GM21360 (cell line): ENCODE measurements at regions not wholly inside any gene's neighbourhood (a gene's known extent, or its start where the extent isn't known, plus 50 kb on each side); places are given as distances from the start of the nearest gene placed in this dataset.

Experiments
- ATAC-seq: cut with Tn5 transposase; IDR thresholded peaks from one replicate; pipeline ENCODE4 v1.9.1; 2021; ENCODE audit warnings: mild to moderate bottlenecking, moderate library complexity; ENCODE audit not compliant: unreplicated experiment

DNA sequence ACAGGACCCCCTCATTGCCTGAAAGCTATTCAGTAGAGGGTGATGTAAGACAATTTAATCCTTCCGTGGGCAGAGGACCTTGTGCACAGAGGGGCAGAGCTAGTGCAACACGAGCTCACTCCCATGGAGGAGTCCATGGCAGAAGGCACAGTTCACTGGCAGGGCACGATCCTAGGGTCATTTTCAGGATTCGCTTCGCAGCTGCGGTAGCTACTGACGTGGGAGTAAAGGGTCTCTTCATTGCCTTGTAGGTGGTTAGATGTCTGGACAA, 207.8 kb downstream of the FOXO1 start:
- no peak for ATAC-seq

DNA sequence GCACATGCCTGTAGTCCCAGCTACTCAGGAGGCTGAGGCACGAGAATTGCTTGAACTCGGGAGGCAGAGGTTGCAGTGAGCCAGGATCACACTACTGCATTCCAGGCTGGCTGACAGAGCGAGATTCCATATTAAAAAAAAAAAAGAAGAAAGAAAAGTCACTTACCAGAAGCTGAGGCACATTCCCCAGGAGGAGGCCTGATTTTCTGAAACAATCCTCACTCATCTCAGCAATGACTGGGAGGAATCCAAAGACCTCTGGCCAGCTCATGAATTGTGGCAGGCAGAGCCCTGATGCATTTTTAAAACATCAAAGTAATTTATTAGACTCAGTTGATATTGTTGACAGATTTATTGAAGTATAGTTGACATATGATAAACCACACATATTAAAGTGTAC, 206.3 kb downstream of the FOXO1 start:
- ATAC-seq, result no peak

DNA sequence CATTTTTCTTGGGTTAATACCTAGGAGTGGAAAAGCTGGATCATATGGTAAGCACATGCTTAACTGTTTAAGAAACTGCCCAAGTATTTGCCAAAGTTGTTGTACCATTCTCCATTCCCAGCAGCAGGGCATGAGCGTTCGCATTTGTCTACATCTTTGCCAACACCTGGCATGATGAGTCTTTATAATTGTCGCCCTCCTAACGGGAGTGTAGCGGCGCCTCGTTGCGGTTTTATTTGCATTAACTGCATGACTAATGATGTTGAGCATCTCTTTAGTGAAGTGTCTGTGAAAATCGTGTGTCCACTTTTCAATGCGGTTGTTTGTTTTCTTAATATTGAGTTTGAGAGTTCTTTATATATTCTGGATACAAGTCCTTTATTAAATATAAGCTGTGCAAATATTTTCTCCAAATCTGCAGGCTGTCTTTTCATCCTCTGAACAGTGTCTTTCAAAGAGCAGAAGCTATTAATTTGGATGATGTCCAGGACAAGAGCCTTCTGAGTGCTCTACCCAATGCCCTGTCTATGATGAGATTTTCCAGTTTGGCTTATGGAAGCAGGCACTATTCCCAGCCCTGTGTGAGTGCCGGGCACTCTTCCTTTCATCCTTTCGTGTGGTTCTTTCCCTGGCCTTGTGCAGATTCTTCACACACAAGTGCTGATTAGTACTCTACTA, 202.0 kb downstream of the FOXO1 start:
- ATAC-seq, result no peak

DNA sequence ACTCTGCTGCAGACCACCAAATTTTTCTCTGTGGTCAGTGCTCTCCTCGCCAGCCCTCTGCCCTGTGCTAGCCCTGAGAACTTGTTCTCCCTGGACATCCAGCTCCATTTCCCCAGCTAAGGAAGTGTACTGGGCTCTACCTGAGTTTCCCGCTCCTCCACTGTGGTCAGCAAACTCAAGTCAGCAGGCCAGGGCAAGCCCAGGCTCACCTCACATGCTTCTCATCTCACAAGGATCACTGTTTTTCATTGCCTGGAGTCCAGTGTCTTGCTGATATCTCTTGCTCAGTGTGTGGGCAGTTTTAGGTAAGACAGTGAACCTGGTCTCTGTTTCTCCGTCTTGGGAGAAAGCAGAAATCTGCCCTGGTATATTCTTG, 201.4 kb downstream of the FOXO1 start:
- ATAC-seq, result no peak

DNA sequence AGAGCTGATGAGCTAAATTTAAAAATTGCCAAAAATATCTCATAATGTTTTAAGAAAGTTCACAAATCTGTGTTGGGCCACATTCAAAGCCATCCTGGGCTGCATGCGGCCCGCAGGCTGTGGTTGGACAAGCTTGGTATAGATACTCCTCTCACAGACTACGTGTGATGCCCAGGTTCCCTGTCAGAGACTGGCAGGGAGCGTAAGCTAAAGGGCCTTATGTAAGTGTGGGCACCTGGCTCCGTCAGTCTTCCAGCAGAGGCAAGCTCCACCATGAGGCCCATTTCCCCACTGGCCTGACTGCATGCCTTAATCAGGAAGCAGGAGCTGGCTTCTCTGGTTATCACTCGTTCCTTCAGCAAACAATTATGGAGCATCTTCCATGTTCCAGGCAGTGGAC, 200.2 kb downstream of the FOXO1 start:
- no peak for ATAC-seq

DNA sequence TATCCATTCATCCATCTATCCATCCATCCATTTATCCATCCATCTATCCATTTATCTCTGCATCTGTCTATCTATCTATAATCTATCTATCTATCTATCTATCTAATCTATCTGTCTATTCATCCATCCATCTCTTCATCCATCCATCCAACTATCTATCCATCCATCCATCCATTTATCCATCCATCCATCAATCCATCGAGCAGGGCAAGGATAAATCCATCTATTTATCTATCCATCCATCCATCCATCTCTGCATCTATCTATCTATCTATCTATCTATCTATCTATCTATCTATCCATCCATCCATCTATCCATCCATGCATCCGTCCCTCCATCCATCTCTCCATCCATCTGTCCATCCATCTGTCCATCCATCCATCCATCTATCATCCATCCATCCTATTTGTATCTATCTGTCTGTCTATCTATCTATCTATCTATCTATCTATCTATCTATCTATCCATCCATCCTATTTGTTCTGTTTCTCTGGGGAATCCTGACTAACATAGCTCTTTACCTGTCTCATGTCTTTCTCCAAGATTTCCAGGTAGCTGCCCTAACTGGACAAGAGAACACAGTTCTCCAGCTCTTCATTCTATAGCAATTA, 198.1 kb downstream of the FOXO1 start:
- ATAC-seq, result no peak

DNA sequence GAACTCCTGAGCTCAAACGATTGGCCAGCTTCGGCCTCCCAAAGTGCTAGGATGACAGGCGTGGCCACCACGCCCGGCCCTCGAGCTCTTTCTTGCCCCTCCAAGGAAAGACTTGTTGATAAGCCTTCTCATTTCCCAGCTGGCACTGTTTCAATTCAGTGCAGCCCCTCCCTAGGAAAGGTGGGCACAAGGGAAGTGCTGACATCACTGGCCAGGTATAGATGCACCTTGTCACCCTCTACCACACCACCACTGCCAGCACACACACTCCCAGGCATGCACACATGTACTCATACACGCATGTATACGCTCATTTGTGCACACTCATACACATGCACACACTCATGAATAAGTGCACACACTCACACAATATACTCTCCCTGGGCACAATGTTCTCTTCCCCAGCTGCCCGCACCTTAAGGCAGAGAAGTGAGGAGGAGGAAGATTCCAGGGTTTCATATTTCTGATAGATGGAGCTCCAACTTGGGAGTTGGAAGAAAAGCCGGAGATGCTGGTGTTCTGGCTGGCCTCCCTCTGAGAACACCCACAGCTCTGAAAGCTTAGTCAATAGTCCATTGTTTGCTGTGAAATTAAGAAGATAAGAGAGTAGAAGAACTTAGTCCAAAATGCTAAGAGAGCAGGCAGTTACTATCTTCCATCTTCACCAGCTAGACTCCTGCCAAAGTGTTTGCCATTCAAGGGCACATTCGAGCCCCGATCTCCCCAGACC, 196.7 kb downstream of the FOXO1 start:
- ATAC-seq, result no peak

DNA sequence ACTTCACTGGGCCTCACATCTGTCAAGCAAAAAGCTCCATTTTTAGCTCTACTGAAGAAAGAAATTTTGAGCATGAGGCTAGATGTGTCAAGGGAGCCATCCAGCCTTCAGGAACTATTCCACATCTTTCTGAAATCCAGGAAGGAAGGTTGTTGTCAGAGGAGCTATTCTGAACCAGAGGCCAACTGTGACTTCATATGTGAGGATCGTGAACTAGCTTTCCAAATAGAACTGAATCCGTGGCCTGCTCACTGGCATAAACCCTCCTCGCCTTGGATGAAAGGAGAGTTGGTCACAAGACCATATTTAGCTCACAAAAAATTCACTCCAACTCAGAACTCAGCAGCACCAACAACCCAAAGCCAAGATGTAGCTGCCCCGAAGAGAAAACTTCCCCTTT, 195.8 kb downstream of the FOXO1 start:
- no peak for ATAC-seq

DNA sequence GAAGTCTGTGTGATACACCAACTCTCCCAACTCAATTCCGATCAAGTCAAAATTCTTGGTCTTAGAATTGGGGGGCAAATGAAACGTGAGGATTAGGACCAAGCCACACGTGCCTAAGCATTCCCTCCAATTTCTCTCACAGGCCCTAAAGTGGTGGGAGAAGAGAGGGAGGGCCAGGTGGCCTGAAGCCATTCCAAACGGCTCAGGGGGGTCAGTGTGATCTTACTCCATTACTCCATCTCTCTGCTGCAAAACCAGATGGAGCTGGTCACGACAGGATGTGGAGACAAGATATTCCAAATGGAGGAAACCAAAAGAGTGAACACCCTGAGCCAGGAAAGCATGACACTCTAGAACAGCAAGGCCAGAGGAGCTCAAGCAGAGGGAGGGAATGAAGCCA, 195.4 kb downstream of the FOXO1 start:
- ATAC-seq, result no peak

DNA sequence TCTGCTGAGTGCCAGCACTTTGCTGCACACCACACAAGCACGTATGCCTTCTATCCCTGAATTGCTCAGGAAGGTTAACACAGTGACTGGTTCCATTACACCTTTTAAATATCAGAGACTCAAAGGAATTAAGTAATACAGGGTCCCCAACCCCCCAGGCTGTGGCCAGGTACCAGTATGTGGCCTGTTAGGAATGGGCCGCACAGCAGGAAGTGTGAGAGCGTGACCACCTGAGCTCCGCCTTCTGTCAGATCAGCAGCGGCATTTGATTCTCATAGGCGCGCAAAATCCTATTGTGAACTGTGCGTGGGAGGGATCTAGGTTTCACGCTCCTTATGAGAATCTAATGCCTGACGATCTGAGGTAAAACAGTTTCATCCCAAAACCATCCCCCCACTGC, 194.5 kb downstream of the FOXO1 start:
- ATAC-seq, result no peak

DNA sequence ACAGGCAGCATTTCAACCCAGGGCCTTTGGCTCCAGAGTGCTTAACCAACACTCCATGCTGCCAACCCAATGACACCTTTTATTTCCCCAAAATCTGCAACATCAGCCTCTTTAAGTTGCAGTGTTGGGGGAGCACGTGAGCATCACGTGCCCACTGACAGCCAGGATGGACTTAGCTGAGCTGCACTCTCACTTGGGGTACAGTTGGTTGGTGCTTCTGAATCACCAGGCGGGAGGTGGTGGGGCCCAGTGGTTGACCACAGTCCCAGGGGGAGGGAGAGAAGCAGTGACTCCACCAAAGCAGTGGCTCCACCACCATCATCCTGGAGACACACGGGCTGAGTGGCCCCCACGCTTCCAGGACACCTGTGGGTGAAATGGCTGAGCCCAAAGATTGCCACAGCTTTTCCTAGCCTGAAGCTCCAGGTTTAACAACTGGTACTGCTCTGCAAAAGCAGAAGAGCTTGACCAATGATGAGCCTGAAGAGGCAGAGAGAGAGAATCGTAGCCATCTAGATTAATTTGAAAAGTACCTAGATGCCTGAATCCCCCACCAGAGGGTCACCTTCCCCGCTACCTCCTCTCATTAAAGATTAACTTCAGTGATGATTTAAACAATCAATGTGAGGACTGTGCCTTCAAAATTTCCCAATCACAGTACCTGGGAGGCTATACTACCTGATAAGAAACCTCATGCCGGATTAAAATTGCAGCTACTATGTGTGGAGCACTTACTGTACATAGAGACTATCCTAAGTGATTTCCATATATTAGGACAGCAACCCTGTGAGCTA, 193.8 kb downstream of the FOXO1 start:
- no peak for ATAC-seq

DNA sequence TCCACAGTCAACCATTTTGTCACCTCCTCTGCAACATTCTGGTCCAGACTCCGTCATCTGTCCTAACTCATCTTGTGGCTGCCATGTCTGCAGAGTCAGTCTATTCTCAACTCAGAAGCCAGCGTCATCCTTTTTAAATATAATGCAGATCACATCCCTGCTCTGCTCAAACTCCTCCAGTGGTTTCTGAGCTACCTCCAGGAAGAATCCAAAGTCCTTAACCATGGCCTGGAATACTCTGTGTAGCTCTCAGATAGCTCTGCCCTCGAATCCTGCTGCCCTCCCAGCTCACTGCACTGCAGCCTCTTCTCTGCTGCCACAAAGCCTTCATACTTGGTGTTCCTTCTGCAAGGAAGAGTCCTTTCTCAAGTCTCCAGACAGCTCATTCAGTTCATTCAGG, 190.8 kb downstream of the FOXO1 start:
- no peak for ATAC-seq

DNA sequence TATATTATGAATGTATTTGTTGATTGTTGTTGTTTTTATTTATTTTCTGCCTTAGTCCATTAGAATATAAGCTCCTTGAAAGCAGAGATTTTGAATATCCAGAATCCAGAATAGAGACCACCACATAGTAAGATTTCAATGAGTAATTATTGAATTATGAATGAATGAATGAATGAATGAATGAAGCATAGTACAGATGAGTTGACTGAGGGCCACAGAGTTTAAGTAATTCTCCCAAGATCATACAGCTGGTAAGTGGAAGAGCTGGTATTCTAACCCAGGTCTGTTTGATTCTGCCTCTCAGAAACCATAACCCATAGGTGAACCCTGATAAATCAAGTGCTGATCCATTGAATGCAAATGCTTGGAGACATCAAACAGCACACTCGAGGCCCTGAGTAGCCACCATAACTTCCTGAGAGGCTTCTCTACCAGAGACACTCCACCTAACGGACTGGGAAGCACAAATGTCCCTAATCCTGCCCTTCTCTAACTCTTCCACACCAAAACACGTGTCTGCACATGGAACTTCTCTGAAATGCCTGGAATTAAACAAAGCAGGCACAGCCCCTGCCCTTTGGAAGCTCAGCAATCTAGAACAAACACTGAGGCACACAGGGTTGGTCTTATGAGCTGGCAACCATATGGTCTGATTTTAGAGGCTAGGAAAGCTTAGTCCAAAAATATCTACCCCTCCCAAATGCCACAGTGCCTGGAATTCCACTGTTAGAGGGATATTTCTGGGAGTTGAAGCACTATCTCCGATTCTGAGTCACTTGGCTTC, 190.1 kb downstream of the FOXO1 start:
- ATAC-seq, result no peak

DNA sequence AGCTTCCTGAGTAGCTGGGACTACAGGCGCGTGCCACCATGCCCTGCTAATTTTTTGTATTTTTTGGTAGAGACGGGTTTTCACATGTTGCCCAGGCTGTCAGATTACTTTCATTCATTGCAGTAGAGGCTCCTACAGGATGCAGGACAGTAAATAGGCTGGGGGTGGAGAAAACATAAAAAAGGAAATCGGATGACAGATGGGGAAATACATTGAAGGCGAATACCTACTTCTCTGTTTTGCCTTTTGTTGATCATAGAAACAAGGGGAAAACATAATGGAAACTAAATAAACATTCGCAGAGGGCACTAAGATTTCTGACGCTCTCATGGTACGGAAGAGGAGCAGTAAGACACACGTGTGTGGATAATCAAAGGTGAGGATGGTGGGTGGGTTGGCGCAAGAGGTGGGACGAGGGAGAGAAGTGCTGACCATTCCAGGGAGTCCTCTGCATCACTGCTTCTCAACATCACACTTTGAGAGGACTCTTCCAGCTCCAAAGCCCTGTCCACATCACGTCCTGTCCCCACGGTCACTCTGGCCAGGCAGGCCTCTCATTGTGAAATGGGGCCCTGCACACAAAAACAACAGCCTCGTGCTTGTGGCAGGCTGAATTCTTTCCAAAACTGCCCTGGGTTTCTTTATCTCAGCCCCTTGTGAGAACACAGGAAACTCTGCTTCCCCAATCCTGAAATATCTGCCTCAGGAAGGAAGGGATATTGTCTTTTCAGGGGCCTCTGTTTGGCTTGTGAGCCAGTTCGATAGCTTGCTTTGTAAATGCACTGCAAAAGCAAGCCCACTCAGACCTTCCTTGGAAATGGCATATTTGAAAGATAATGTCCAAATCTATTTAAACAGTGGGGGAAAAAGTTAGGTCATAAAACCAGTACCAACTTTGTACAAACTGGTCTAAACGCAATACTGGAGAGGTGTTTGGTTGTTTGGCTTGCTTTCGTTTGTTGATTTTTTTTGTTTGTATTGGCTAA, 188.5 kb downstream of the FOXO1 start:
- no peak for ATAC-seq

DNA sequence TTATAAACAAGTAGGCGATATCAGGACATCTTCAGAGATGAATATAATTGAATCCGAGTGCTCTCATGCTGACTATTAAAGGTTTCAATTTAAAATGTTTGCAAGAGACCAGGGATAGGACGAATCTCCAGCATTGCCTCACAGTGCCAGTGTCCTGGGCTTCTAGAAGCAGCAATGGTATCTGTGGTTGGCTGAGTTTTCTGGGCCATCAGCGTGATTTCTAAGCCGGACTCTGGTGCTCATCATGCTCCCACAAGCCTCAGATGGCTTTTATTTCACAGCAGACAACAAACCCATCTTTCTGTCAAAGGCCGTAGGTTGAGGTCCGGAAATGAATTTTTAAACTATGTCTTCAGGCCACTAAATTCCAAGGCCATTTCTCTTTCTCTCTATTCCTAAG, 187.7 kb downstream of the FOXO1 start:
- ATAC-seq, result no peak

DNA sequence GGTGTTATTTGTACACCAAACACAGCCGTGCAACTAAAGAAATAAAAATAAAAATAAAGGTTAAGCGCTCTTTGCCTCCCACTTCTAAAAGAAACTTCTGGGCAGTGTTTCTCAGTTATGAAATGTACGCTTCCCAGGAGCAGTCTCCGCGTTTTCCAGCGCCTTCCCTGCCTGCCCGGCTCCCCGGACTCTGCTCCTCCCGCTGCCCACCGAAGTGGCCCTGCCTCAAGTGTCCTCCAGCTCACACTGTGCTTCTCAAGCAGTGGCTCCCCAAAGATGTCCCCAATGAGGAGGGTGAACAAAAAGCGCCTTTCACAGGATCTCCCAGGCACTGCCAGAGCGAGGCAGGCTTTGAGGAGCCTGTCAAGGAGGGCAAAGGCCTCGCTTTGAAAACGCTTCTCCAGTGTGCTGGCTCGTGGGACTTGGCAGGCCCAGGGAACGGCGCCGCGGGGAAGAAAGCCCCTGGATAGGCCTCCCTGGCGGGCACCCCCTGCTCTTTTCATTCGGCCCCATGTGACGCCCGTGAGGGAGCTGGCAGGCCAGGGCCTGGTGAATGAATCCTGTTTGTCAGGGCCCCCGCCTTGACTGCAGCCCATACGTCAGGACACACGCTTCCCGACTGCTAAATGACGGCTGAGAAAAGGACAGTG, 187.1 kb downstream of the FOXO1 start:
- ATAC-seq, result no peak

DNA sequence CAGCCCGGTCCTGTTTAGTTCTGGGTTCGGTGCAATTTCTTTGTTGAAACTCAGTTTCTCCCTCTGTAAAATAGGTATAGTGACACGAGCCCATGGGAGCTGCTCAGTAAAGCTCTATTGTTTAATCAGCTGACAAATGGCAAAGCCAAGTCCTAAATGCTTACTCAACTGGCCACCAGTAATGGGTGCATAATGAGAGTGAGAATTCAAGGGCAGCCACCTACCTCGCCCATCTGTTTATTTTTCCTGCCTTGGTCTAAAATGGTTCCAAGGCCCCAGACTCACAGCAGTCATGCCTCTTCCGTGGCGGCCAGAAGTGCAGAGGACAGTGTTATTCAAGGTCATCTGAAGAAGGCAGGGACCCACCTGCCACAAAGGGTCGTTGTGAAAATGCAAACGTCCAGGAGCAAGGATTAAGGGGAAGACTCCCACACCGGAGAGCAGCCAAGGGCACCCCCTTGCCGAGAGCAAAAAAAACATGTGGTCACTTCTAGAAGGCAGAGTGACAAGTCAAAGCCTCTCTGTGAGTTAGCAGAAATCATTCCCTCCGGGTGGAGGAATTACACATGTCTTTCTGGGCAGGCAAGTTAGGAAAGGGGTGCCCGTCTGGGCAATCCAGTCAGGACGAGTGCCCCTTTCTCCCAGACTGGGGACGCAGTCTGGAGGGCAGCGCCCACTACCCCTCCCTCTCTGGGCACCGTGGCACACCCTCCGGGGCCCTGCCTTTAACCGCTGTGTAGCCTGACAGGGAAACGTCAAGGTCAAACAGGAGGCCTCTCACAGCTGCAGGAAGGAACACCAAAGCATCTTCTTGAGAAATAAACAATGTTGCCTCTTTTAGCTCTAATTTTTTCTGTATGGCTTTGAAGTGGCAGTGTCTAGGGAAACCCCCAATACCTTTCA, 186.2 kb downstream of the FOXO1 start:
- no peak for ATAC-seq

DNA sequence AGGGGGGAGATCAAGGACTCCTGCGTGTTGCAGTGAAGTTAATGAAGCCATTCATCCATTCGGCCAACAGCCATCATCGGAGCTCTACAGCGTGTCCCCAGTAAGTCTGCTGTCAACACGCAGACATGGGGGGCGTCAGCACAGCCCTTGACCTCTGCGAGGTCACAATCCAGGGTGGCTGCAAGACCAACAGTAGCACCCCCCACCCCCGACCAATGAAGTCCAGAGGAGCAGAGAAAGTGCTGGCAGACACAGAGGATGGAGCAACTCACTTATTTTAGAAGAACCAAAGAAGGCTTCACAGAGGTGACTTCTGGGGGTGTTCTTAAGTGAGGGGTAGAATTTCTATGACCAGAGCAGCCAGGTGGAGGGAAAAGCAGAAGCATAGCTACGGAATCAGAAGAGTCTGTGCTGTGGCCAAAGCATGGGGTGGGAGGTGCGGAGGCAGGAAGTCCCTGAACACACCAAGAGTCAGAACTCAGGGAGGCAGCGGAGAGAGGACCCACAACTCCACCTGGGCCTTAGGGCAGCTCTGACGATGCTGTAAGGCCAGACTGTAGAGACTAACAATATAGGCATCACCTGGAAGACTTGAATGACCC, 185.4 kb downstream of the FOXO1 start:
- no peak for ATAC-seq
